Gastrocnemius medialis (tissue), 4 donors: ENCODE measurements at regions not wholly inside any gene's neighbourhood (a gene's known extent, or its start where the extent isn't known, plus 50 kb on each side); places are given as distances from the start of the nearest gene placed in this dataset.

Experiments used
- POLR2A ChIP-seq, 2 donors: fragments of 450-650 bp; IDR thresholded peaks; one replicate each; pipeline ENCODE4 v1.6.1; 2017; ENCODE audit warnings: antibody characterized with exemption in 2 of 2, mild to moderate bottlenecking in 2 of 2, moderate library complexity in 2 of 2
- TF ChIP-seq, protein P1 (sequence below), 5 experiments: fragments of 450-650 bp in 3 of 5; fragments of 200-600 bp in 2 of 5; sonication (generic) in 2 of 5; IDR thresholded peaks in 4 of 5; conservative IDR thresholded peaks in 1 of 5; 1 replicate in 4 of 5; 2 replicates in 1 of 5; pipeline ENCODE4 v1.5.1; 2016 to 2019; ENCODE audit warnings: antibody characterized with exemption in 5 of 5, mild to moderate bottlenecking in 3 of 5, moderate library complexity in 3 of 5

- TF ChIP-seq, protein P1, sequence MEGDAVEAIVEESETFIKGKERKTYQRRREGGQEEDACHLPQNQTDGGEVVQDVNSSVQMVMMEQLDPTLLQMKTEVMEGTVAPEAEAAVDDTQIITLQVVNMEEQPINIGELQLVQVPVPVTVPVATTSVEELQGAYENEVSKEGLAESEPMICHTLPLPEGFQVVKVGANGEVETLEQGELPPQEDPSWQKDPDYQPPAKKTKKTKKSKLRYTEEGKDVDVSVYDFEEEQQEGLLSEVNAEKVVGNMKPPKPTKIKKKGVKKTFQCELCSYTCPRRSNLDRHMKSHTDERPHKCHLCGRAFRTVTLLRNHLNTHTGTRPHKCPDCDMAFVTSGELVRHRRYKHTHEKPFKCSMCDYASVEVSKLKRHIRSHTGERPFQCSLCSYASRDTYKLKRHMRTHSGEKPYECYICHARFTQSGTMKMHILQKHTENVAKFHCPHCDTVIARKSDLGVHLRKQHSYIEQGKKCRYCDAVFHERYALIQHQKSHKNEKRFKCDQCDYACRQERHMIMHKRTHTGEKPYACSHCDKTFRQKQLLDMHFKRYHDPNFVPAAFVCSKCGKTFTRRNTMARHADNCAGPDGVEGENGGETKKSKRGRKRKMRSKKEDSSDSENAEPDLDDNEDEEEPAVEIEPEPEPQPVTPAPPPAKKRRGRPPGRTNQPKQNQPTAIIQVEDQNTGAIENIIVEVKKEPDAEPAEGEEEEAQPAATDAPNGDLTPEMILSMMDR (IDR thresholded peaks at IDR 0.05 in 4 of 5, conservative IDR thresholded peaks at IDR 0.05 in 1 of 5): no peak
- TF ChIP-seq POLR2A (IDR thresholded peaks at IDR 0.05): no peak
Observed at GRCh38 chr13:49855930-49856329, 63.4 kb upstream of the KPNA3 start.
